Body of pancreas (tissue), 4 donors: ENCODE measurements at regions not wholly inside any gene's neighbourhood (a gene's known extent, or its start where the extent isn't known, plus 50 kb on each side); places are given as distances from the start of the nearest gene placed in this dataset.

Experiments used
- POLR2A ChIP-seq, 3 donors: fragments of 450-650 bp; IDR thresholded peaks; one replicate each; pipeline ENCODE4 v1.6.1; 2016; ENCODE audit warnings: antibody characterized with exemption in 3 of 3, mild to moderate bottlenecking in 2 of 3
- TF ChIP-seq, protein P1 (sequence below), 7 experiments: fragments of 450-650 bp in 4 of 7; fragments of 200-600 bp in 3 of 7; sonication (generic) in 3 of 7; IDR thresholded peaks; one replicate each; pipeline ENCODE4 v1.5.1; 2016 to 2019; ENCODE audit warnings: antibody characterized with exemption in 7 of 7

DNA sequence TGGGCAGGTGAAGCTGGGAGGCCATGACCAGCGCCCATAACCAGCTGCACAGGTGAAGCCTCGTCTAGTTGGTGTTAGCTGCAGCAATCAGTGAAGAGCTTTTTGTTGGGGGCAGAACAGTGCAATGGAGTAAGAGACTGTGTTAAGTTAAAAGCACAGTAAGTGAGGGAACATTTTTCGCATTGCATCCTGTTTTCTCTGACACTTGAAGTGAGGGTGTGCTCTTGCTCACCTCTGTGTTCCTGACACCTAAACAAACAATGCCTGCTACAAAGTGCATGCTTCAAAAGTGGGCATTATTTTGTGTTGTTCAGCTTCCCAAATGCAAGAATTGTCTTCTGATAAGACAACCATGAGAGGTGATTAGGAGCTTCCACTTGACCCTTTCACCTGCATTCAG lies 324.0 kb upstream of the ACVR2A start:
- TF ChIP-seq, protein P1, sequence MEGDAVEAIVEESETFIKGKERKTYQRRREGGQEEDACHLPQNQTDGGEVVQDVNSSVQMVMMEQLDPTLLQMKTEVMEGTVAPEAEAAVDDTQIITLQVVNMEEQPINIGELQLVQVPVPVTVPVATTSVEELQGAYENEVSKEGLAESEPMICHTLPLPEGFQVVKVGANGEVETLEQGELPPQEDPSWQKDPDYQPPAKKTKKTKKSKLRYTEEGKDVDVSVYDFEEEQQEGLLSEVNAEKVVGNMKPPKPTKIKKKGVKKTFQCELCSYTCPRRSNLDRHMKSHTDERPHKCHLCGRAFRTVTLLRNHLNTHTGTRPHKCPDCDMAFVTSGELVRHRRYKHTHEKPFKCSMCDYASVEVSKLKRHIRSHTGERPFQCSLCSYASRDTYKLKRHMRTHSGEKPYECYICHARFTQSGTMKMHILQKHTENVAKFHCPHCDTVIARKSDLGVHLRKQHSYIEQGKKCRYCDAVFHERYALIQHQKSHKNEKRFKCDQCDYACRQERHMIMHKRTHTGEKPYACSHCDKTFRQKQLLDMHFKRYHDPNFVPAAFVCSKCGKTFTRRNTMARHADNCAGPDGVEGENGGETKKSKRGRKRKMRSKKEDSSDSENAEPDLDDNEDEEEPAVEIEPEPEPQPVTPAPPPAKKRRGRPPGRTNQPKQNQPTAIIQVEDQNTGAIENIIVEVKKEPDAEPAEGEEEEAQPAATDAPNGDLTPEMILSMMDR (IDR thresholded peaks at IDR 0.05), result no peak
- TF ChIP-seq POLR2A (IDR thresholded peaks at IDR 0.05), result no peak
